Gastroesophageal sphincter (tissue), 3 donors: ENCODE measurements at regions not wholly inside any gene's neighbourhood (a gene's known extent, or its start where the extent isn't known, plus 50 kb on each side); places are given as distances from the start of the nearest gene placed in this dataset.

Source experiments
- EP300 ChIP-seq: sonication (generic); formaldehyde crosslinking; IDR thresholded peaks from one replicate; pipeline ENCODE4 v1.6.1; 2017; ENCODE audit warnings: antibody characterized with exemption, mild to moderate bottlenecking
- POLR2A ChIP-seq, 2 donors: fragments of 450-650 bp; IDR thresholded peaks; one replicate each; pipeline ENCODE4 v1.6.1; 2017; ENCODE audit warnings: antibody characterized with exemption in 2 of 2, mild to moderate bottlenecking in 2 of 2, moderate library complexity in 1 of 2
- POLR2AphosphoS5 ChIP-seq: sonication (generic); formaldehyde crosslinking; IDR thresholded peaks from one replicate; pipeline ENCODE4 v1.6.1; 2017; ENCODE audit warnings: antibody characterized with exemption
- TF ChIP-seq, protein P1 (sequence below), 4 experiments: fragments of 200-600 bp in 2 of 4; fragments of 450-650 bp in 2 of 4; sonication (generic) in 1 of 4; IDR thresholded peaks; one replicate each; pipeline ENCODE4 v1.5.1; 2017 to 2019; ENCODE audit warnings: antibody characterized with exemption in 4 of 4, mild to moderate bottlenecking in 2 of 4, moderate library complexity in 2 of 4

DNA sequence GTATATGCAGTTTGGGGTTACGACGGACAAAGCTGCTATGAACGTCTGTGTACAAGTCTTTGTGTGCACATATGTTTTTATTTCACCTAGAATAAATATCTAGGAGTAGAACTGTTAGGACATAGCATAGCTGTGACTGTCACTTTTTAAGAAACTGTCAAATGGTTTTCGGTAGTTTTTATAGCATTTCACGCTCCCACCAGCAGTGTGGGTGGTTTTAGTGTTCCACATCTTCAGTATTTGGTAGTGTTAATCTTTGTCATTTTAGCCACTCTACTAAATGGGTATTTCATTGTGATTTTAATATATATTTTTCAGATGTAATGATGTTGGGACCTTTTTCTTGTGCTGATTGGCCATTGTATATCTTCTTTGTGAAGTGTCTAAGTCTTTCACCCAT, 109.1 kb upstream of the BCAT1 start:
- TF ChIP-seq EP300 (no peak), POLR2A (IDR thresholded peaks at IDR 0.05) (no peak), POLR2AphosphoS5 (no peak)
- TF ChIP-seq, protein P1, sequence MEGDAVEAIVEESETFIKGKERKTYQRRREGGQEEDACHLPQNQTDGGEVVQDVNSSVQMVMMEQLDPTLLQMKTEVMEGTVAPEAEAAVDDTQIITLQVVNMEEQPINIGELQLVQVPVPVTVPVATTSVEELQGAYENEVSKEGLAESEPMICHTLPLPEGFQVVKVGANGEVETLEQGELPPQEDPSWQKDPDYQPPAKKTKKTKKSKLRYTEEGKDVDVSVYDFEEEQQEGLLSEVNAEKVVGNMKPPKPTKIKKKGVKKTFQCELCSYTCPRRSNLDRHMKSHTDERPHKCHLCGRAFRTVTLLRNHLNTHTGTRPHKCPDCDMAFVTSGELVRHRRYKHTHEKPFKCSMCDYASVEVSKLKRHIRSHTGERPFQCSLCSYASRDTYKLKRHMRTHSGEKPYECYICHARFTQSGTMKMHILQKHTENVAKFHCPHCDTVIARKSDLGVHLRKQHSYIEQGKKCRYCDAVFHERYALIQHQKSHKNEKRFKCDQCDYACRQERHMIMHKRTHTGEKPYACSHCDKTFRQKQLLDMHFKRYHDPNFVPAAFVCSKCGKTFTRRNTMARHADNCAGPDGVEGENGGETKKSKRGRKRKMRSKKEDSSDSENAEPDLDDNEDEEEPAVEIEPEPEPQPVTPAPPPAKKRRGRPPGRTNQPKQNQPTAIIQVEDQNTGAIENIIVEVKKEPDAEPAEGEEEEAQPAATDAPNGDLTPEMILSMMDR (IDR thresholded peaks at IDR 0.05) = no peak
